VCaP (cell line): ENCODE measurements at regions not wholly inside any gene's neighbourhood (a gene's known extent, or its start where the extent isn't known, plus 50 kb on each side); places are given as distances from the start of the nearest gene placed in this dataset.

ENCODE experiments used
- H3K27ac ChIP-seq: fragments of 450-650 bp; 2 replicates; pipeline ENCODE4 v1.5.1; 2017
- TF ChIP-seq, protein P1 (sequence below): fragments of 450-650 bp; conservative IDR thresholded peaks from 2 replicates; pipeline ENCODE4 v1.5.1; 2017; ENCODE audit warnings: mild to moderate bottlenecking, moderate library complexity

DNA sequence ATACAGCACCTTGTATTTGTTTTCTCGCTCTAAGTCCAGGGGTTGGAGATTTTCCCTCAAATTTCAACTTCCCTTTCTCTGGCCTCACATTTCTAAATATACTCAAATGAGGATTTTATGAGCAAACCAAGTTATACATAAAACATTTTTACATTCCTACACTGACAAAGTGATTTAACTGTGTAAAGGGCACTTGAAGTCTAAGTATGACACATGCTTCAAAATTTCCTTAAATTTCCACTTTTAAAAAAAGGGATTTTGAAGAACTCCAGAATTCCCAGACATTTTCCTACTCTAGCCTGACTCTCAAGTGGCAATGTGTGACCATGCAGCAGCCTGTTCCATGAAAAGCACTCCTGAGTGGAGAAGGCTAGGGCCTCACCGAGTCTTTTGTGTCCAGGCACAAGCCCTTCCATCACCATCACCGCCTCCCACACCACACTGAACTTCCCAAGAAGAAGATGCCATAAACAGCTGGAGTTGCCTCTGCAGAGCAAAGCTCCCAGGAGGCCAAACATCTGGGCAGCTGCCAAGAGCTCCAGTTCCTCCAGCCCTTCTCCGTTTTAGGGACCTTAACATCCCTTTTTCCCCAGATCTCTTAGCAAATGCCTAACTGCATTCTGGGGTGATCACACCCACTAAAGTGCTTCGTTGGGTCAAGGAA is 68.9 kb downstream of the NCR2 start:
- H3K27ac ChIP-seq, result no peak overlapping the region
- TF ChIP-seq, protein P1, sequence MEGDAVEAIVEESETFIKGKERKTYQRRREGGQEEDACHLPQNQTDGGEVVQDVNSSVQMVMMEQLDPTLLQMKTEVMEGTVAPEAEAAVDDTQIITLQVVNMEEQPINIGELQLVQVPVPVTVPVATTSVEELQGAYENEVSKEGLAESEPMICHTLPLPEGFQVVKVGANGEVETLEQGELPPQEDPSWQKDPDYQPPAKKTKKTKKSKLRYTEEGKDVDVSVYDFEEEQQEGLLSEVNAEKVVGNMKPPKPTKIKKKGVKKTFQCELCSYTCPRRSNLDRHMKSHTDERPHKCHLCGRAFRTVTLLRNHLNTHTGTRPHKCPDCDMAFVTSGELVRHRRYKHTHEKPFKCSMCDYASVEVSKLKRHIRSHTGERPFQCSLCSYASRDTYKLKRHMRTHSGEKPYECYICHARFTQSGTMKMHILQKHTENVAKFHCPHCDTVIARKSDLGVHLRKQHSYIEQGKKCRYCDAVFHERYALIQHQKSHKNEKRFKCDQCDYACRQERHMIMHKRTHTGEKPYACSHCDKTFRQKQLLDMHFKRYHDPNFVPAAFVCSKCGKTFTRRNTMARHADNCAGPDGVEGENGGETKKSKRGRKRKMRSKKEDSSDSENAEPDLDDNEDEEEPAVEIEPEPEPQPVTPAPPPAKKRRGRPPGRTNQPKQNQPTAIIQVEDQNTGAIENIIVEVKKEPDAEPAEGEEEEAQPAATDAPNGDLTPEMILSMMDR, result no peak

DNA sequence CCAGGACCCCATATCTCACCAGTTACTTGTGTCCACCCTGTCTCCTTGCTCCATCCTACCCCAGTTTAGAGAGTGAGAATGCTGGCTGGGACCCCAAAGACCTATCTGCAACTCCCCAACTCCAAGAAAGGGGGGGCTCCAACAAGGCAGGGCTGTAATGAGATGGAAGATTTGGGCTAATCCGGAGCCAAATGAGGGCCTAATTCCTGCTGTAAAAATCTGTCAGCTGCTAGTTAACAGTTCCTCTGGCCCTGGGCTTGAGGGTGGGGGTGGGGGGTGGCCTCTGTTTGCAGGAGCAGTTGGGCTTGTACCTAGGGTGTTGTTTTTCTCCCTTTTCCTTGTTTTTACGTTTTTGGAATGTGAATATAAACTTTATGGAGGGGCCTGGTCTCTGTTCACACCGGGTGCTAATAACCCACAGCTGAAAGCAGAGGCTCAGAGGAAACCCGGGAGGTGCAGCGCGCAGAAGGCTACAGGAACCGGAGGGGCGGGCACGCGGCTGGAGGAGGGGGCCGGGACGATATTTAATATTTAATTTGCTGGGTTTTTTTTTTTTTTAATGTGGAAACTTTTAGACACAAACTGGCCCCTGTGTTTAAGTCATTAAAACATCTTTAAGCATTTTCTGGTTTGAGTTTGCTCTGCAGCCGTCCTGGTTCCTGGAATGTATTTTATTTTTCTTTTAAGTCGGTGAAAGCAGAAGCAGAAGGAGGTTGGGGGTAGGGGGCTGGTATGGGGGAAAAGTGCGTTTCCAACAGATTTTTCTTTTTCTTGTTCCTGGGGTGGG is 70.7 kb downstream of the NCR2 start:
- H3K27ac ChIP-seq, result no peak overlapping the region
- TF ChIP-seq, protein P1, result no peak

DNA sequence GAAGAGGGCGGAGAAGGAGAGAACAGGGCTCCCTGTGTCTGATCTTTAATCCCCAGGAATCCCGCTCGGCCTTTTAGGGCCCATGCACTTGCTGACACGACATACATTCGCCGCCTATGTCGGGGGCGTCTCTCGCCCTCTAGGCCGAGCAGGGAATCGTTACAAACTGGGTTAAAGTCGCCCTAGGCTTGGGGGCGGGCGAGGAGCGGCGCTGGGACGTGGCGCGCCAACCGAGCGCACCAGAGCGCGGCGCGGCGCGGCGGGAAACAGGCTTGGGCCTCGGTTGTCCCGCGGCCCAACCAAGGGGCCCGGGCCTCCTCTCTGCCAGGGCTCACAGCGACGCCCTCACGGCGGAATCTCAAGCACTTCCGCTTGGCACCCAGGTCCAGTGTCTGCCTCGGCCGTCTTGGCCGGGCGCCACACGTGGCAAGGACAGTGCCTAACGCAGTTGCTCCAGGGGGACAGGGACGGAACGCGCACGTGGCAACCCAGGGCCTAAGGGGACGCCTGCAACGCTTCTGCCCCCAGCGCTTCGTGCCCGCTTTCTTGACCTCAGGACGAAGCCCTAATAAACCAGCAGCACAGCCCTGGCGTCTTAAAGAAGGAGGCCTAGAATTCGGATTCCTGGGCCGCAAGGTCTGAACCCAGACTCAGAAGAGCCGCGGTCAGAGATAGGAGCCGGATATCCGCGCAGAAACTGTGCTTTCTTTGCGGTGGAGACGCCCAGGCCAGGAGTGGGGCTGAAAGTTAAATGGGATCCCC is 71.5 kb downstream of the NCR2 start:
- no peak overlapping the region for H3K27ac ChIP-seq
- TF ChIP-seq, protein P1, result no peak

DNA sequence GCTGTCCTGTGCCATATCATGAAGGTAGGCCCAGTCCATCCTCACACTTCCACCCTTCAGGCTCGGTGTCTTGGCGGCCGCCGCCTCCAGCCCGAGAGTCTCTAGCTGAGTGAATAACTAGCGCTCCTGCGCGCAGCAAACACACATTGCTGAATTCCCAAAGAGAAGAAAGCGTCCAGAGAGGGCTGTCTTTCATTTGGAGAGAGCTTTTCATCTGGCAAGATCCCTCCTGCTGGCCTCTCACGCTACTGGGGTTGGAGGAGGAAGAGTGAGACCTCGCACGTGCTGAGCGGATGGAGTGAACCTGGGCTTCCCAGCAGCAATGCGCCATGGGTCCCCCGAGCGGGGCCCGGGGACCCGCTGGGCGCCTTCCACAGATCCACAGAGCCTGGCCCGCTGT is 73.2 kb downstream of the NCR2 start:
- TF ChIP-seq, protein P1, result no peak
- H3K27ac ChIP-seq, result no peak overlapping the region

DNA sequence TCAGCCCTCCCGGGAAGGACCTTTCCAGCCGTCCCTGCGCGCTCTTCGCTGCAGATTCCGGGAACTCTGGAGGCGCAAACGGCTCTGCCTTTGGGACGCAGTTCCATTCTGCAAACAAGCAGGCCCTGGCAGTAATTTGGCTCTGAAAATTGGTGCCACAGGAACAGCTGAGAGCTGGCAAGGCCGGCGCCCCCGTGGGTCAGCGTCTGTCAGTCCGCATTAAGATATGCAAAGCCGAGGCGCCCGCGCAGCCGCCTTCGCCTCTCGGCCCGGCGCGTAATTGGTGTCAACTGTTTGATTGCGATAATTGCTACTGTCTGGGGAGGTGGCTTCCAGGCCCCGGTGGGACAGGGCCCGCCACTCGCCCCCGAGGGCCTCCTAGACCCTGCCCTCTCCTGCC is 73.6 kb downstream of the NCR2 start:
- no peak overlapping the region for H3K27ac ChIP-seq
- TF ChIP-seq, protein P1, result no peak

DNA sequence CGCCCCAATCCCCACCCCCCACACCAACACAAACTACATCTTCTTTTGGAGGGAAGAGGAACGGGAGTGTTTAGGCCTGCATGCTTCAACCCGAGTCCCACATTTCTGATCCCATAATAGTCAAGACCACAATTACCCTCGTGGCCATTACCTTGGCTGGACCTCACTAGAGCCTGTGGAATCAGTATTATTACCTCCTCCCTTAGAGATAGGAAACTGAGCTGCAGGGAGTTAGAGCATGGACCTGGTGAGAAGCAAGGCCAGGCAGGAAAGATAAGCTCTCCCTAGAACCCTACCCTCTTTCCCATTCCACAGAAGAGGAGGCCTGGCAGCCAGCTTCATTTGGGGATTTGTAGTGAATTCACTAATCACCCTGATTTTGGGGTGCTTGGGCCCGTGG is 74.1 kb downstream of the NCR2 start:
- TF ChIP-seq, protein P1, result no peak
- H3K27ac ChIP-seq, result no peak overlapping the region

DNA sequence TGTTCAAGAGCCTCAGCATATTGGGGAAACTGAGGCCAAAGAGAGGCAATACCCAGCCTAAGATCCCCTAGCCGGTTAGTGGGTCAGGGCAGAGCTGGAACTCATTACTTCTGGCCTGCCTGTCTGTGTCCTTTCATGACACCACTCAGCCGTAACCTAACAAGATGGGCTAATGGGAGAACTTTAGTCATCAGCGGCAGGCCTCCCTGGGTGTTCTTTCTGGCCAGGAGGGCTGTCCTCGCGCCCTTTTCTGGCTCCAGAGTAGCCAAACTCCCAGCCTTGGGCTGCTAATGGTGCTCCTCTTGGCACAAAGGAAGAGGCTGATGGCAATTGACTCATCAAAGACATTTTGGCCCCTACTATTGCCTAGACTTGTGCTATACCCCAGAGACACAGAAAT is 76.6 kb downstream of the NCR2 start:
- no peak overlapping the region for H3K27ac ChIP-seq
- TF ChIP-seq, protein P1, result no peak
